Endothelial cell of umbilical vein (primary cell): ENCODE measurements at regions not wholly inside any gene's neighbourhood (a gene's known extent, or its start where the extent isn't known, plus 50 kb on each side); places are given as distances from the start of the nearest gene placed in this dataset.

Source experiments
- CTCF ChIP-seq, 2 donors: IDR thresholded peaks; 1 replicate in 1 of 2; 2 replicates in 1 of 2; pipeline ENCODE4 v1.5.1; 2011; ENCODE audit warnings: low read length in 2 of 2, mild to moderate bottlenecking in 2 of 2, moderate library complexity in 2 of 2, control low read depth in 1 of 2, inconsistent platforms in 1 of 2, low read depth in 1 of 2; ENCODE audit not compliant: insufficient read depth in 1 of 2; ENCODE audit errors: extremely low read depth in 1 of 2
- EZH2 ChIP-seq: IDR thresholded peaks from 2 replicates; pipeline ENCODE4 v1.6.1; 2012; ENCODE audit warnings: borderline replicate concordance, low read depth, mild to moderate bottlenecking, moderate library complexity, low read length, inconsistent platforms; ENCODE audit not compliant: severe bottlenecking
- GATA2 ChIP-seq: IDR thresholded peaks from 2 replicates; pipeline ENCODE4 v1.7.0; 2011; ENCODE audit warnings: low read depth, mild to moderate bottlenecking, moderate library complexity, mixed read lengths, low read length; ENCODE audit not compliant: insufficient read length, insufficient read depth
- MAX ChIP-seq: IDR thresholded peaks from 2 replicates; pipeline ENCODE4 v1.6.1; 2011; ENCODE audit not compliant: insufficient read depth, insufficient read length
- MYC ChIP-seq: IDR thresholded peaks from one replicate; pipeline ENCODE4 v1.6.1; 2011; ENCODE audit warnings: mild to moderate bottlenecking, low read depth, low read length
- POLR2A ChIP-seq: IDR thresholded peaks from 2 replicates; pipeline ENCODE4 v1.6.1; 2012; ENCODE audit warnings: low read depth, mild to moderate bottlenecking, control low read depth, low read length
- POLR2AphosphoS5 ChIP-seq: IDR thresholded peaks from 2 replicates; pipeline ENCODE4 v1.6.1; 2012; ENCODE audit warnings: low read depth, mild to moderate bottlenecking, control low read depth, low read length, moderate library complexity; ENCODE audit not compliant: insufficient read depth

- TF ChIP-seq CTCF (IDR thresholded peaks at IDR 0.05; ENCODE audit: extremely low read depth in 1 of 2, insufficient read depth in 1 of 2, low read depth in 1 of 2, low read length in 2 of 2) = no peak
- no peak for TF ChIP-seq GATA2
- no peak for TF ChIP-seq MYC
- no peak for TF ChIP-seq POLR2AphosphoS5
- TF ChIP-seq EZH2 = no peak
- no peak for TF ChIP-seq POLR2A
- TF ChIP-seq MAX = no peak
These were observed 92.2 kb upstream of the SMIM23 start for GRCh38 chr5:171693412-171693811.
